Stomach (tissue), 4 donors: ENCODE measurements at regions not wholly inside any gene's neighbourhood (a gene's known extent, or its start where the extent isn't known, plus 50 kb on each side); places are given as distances from the start of the nearest gene placed in this dataset.

Source experiments
- POLR2AphosphoS5 ChIP-seq, 3 donors: sonication (generic); formaldehyde crosslinking; IDR thresholded peaks; one replicate each; pipeline ENCODE4 v1.6.1; 2016; ENCODE audit warnings: antibody characterized with exemption in 3 of 3
- TF ChIP-seq, protein P1 (sequence below), 7 experiments: fragments of 450-650 bp in 4 of 7; fragments of 200-600 bp in 3 of 7; sonication (generic) in 3 of 7; IDR thresholded peaks; one replicate each; pipeline ENCODE4 v1.5.1; 2016 to 2019; ENCODE audit warnings: antibody characterized with exemption in 7 of 7, control low read depth in 2 of 7, mild to moderate bottlenecking in 1 of 7

DNA sequence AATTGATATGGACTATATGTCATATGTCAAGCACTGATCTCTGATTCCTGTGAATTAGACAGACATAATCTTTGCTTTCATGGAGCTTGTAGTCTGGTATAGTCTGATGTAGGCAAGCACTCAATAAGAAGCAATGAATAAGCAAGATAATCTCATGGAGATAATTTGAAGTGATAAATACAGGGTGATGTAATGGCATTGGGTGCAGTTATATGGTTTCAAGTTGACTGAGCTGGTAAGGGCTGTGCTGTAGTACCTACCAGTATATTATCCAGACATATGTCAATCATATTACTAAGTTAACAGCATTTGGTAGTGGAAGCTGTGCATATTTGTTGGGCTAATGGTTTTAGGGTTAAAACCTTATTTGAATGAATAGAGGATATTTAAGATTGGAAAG is 117.5 kb upstream of the PRPS1L1 start:
- TF ChIP-seq, protein P1, sequence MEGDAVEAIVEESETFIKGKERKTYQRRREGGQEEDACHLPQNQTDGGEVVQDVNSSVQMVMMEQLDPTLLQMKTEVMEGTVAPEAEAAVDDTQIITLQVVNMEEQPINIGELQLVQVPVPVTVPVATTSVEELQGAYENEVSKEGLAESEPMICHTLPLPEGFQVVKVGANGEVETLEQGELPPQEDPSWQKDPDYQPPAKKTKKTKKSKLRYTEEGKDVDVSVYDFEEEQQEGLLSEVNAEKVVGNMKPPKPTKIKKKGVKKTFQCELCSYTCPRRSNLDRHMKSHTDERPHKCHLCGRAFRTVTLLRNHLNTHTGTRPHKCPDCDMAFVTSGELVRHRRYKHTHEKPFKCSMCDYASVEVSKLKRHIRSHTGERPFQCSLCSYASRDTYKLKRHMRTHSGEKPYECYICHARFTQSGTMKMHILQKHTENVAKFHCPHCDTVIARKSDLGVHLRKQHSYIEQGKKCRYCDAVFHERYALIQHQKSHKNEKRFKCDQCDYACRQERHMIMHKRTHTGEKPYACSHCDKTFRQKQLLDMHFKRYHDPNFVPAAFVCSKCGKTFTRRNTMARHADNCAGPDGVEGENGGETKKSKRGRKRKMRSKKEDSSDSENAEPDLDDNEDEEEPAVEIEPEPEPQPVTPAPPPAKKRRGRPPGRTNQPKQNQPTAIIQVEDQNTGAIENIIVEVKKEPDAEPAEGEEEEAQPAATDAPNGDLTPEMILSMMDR (IDR thresholded peaks at IDR 0.05): no peak
- TF ChIP-seq POLR2AphosphoS5 (IDR thresholded peaks at IDR 0.05): no peak
